Adrenal gland (tissue), 9 donors: ENCODE measurements at regions not wholly inside any gene's neighbourhood (a gene's known extent, or its start where the extent isn't known, plus 50 kb on each side); places are given as distances from the start of the nearest gene placed in this dataset.
"Not testable (repeated sequence)": the region's sequence is repeated elsewhere in the genome, so short reads cannot be mapped to it uniquely, and the experiment has no call there.

Source experiments
- DNase-seq, 7 donors: peaks; one replicate each; pipeline ENCODE4 v3.0.0-alpha.2; 2019 to 2020
- H3K27ac ChIP-seq, 5 donors: fragments of 200-600 bp; sonication (generic) in 4 of 5; 1 replicate in 3 of 5; 2 replicates in 2 of 5; pipeline versions ENCODE4 v1.5.1 to v1.8.0; 2016 to 2020; ENCODE audit warnings: mild to moderate bottlenecking in 1 of 5
- H3K27me3 ChIP-seq: fragments of 200-600 bp; 2 replicates; pipeline ENCODE4 v1.8.0; 2021
- H3K36me3 ChIP-seq, 2 donors: fragments of 200-600 bp; replicated peaks in 1 of 2; 1 replicate in 1 of 2; 2 replicates in 1 of 2; pipeline versions ENCODE4 v1.5.1 to v1.8.0; 2018 to 2022
- H3K4me1 ChIP-seq, 2 donors: fragments of 200-600 bp; replicated peaks in 1 of 2; 1 replicate in 1 of 2; 2 replicates in 1 of 2; pipeline versions ENCODE4 v1.5.1 to v1.8.0; 2018 to 2021
- H3K4me3 ChIP-seq, 4 donors: fragments of 200-600 bp; sonication (generic) in 3 of 4; one replicate each; pipeline ENCODE4 v1.5.1; 2016 to 2018
- H3K9me3 ChIP-seq, 3 donors: fragments of 200-600 bp; sonication (generic) in 1 of 3; replicated peaks in 1 of 3; 1 replicate in 2 of 3; 2 replicates in 1 of 3; pipeline versions ENCODE4 v1.5.1 to v1.8.0; 2016 to 2021
- CTCF ChIP-seq, 6 experiments: fragments of 450-650 bp in 4 of 6; fragments of 200-600 bp in 2 of 6; sonication (generic) in 1 of 6; IDR thresholded peaks; 1 replicate in 5 of 6; 2 replicates in 1 of 6; pipeline versions ENCODE4 v1.5.1 to v1.8.0; 2016 to 2021; ENCODE audit warnings: antibody characterized with exemption in 6 of 6, mild to moderate bottlenecking in 2 of 6, moderate library complexity in 1 of 6
- POLR2A ChIP-seq, 2 donors: fragments of 450-650 bp; IDR thresholded peaks; one replicate each; pipeline ENCODE4 v1.6.1; 2017; ENCODE audit warnings: antibody characterized with exemption in 2 of 2, mild to moderate bottlenecking in 2 of 2, moderate library complexity in 1 of 2
- WGBS, 4 donors: extraction: QIAGEN DNeasy Blood & Tissue Kit in 2 of 4; methylation state at CpG; one replicate each; pipeline versions ENCODE4 v1.1.5 to v1.1.7; 2013 to 2017; 5-methylcytosine and 5-hydroxymethylcytosine counted together
- intact Hi-C, 2 donors: fragments of 100-400 bp; cut with DNase I; formaldehyde crosslinking; loops; one replicate each; pipeline versions ENCODE4 v1.14.1 to v1.15.0; 2022 to 2023
- donor health status: healthy with polysubstance abuse.
- donor health status: Bipolar disorder and iron deficiency.
- donor health status: DM: yes; HTN: yes; CAD: no.
- donor health status: DM: no; HTN: no; CAD: no.
- donor health status: DM: no; HTN: no; CAD: no.

GRCh38 chr20:48400009-48400408 is 427.8 kb downstream of the PREX1 start:
- Histone ChIP-seq H3K27ac (no peak overlapping the region), H3K27me3 (no peaks in the 10 kb centered on the region), H3K9me3 (no peaks in the 10 kb centered on the region), H3K4me3 (no peak overlapping the region), H3K36me3 (no peaks in the 10 kb centered on the region), H3K4me1 (no peaks in the 10 kb centered on the region)
- no peak for DNase-seq
- intact Hi-C loops = no loop called here
- no peak for TF ChIP-seq POLR2A (IDR thresholded peaks at IDR 0.05)
- TF ChIP-seq CTCF (IDR thresholded peaks at IDR 0.05) = no peak
- WGBS, 4 donors = 73 to 88% (median 86%) methylated on average over 7 to 8 of the region's 8 CpGs

- Histone ChIP-seq H3K4me3 (no peak overlapping the region), H3K4me1 (no peaks in the 10 kb centered on the region), H3K36me3 (no peaks in the 10 kb centered on the region), H3K27me3 (no peaks in the 10 kb centered on the region), H3K9me3 (no peaks in the 10 kb centered on the region), H3K27ac (no peak overlapping the region)
- WGBS, 4 donors = 71 to 88% (median 83%) methylated on average over 9 to 16 of the region's 16 CpGs
- no peak for DNase-seq
- TF ChIP-seq POLR2A (IDR thresholded peaks at IDR 0.05) = no peak
- intact Hi-C loops = no loop called here
These were observed 429.0 kb downstream of the PREX1 start for GRCh38 chr20:48398506-48399449.

- H3K36me3 ChIP-seq, H3K27me3 ChIP-seq, H3K4me1 ChIP-seq, H3K4me3 ChIP-seq, intact Hi-C loops, DNase-seq, H3K27ac ChIP-seq, H3K9me3 ChIP-seq: not testable (repeated sequence)
- 55 to 78% (median 72%) methylated on average over 12 to 19 of the region's 19 CpGs for WGBS, 4 donors
These were observed 430.6 kb downstream of the PREX1 start for GRCh38 chr20:48396981-48397861.

GRCh38 chr20:48395816-48396546 is 431.8 kb downstream of the PREX1 start:
- WGBS, 4 donors = 82 to 87% (median 85%) methylated on average over 9 of the region's 9 CpGs
- H3K36me3 ChIP-seq = no peaks in the 10 kb centered on the region
- H3K27ac ChIP-seq = no peak overlapping the region
- H3K9me3 ChIP-seq = no peaks in the 10 kb centered on the region
- DNase-seq = no peak
- TF ChIP-seq POLR2A (IDR thresholded peaks at IDR 0.05) (no peak), CTCF (IDR thresholded peaks at IDR 0.05) (no peak)
- intact Hi-C loops = no loop called here
- H3K27me3 ChIP-seq = no peaks in the 10 kb centered on the region
- no peaks in the 10 kb centered on the region for H3K4me1 ChIP-seq
- H3K4me3 ChIP-seq = no peak overlapping the region
